ENCODE measurements at regions not wholly inside any gene's neighbourhood (a gene's known extent, or its start where the extent isn't known, plus 50 kb on each side); places are given as distances from the start of the nearest gene placed in this dataset.

- no peaks in the 10 kb centered on the region for H3K36me3 ChIP-seq (ENCODE audit: control insufficient read depth in 2 of 3, insufficient read depth in 3 of 3, low read length in 3 of 3)
- ATAC-seq (no peak), DNase-seq (no peak)
- no peaks in the 10 kb centered on the region for H3K36me3 Mint-ChIP-seq
- no peaks in the 10 kb centered on the region for H3K27me3 ChIP-seq (ENCODE audit: control insufficient read depth in 2 of 2, insufficient read depth in 2 of 2, low read length in 2 of 2)
- H3K9me3 Mint-ChIP-seq, result no peaks in the 10 kb centered on the region
- H3K27me3 Mint-ChIP-seq, result peaks cover 0 to 22% (median 8%) of the 10 kb centered on the region in 5 donors
- H3K27ac Mint-ChIP-seq, result no peak overlapping the region
- ChIA-PET POLR2A (no interaction called here), CTCF (no interaction called here)
- no peak overlapping the region for H3K4me3 Mint-ChIP-seq
- intact Hi-C loops (cut with micrococcal nuclease), result no loop called here
- no peak overlapping the region for H3K4me3 ChIP-seq (ENCODE audit: low read length)
- H3K4me1 Mint-ChIP-seq, result no peaks in the 10 kb centered on the region
- H3K4me1 ChIP-seq (ENCODE audit: control insufficient read depth in 2 of 2, insufficient read depth in 2 of 2, low read length in 2 of 2), result no peaks in the 10 kb centered on the region
- H3K27ac ChIP-seq (ENCODE audit: low read depth, low read length), result no peak overlapping the region
- no peaks in the 10 kb centered on the region for H3K9me3 ChIP-seq (ENCODE audit: control insufficient read depth in 2 of 3, low read length in 3 of 3)
These were observed 64.0 kb upstream of the CHRM3 start for GRCh38 chr1:239322369-239322768.

GRCh38 chr1:239321877-239322276 is 64.5 kb upstream of the CHRM3 start:
- ChIA-PET POLR2A (no interaction called here), CTCF (no interaction called here)
- Mint-ChIP-seq H3K9me3 (no peaks in the 10 kb centered on the region), H3K4me1 (no peaks in the 10 kb centered on the region), H3K36me3 (no peaks in the 10 kb centered on the region), H3K27me3 (peaks cover 0 to 22% (median 8%) of the 10 kb centered on the region in 5 donors), H3K27ac (no peak overlapping the region), H3K4me3 (no peak overlapping the region)
- intact Hi-C loops (cut with micrococcal nuclease), result no loop called here
- no peaks in the 10 kb centered on the region for H3K4me1 ChIP-seq (ENCODE audit: control insufficient read depth in 2 of 2, insufficient read depth in 2 of 2, low read length in 2 of 2)
- H3K27ac ChIP-seq (ENCODE audit: low read depth, low read length), result no peak overlapping the region
- H3K36me3 ChIP-seq (ENCODE audit: control insufficient read depth in 2 of 3, insufficient read depth in 3 of 3, low read length in 3 of 3), result no peaks in the 10 kb centered on the region
- ATAC-seq (no peak), DNase-seq (no peak)
- no peaks in the 10 kb centered on the region for H3K27me3 ChIP-seq (ENCODE audit: control insufficient read depth in 2 of 2, insufficient read depth in 2 of 2, low read length in 2 of 2)
- no peak overlapping the region for H3K4me3 ChIP-seq (ENCODE audit: low read length)
- H3K9me3 ChIP-seq (ENCODE audit: control insufficient read depth in 2 of 3, low read length in 3 of 3), result no peaks in the 10 kb centered on the region

- Mint-ChIP-seq H3K4me1 (no peaks in the 10 kb centered on the region), H3K36me3 (no peaks in the 10 kb centered on the region), H3K27me3 (peaks cover 0 to 23% (median 6%) of the 10 kb centered on the region in 5 donors), H3K27ac (no peak overlapping the region), H3K9me3 (no peaks in the 10 kb centered on the region), H3K4me3 (no peak overlapping the region)
- POLR2A ChIA-PET, result no interaction called here
- Histone ChIP-seq H3K9me3 (ENCODE audit: control insufficient read depth in 2 of 3, low read length in 3 of 3) (no peaks in the 10 kb centered on the region), H3K27me3 (ENCODE audit: control insufficient read depth in 2 of 2, insufficient read depth in 2 of 2, low read length in 2 of 2) (no peaks in the 10 kb centered on the region), H3K27ac (ENCODE audit: low read depth, low read length) (no peak overlapping the region), H3K4me3 (ENCODE audit: low read length) (no peak overlapping the region), H3K36me3 (ENCODE audit: control insufficient read depth in 2 of 3, insufficient read depth in 3 of 3, low read length in 3 of 3) (no peaks in the 10 kb centered on the region), H3K4me1 (ENCODE audit: control insufficient read depth in 2 of 2, insufficient read depth in 2 of 2, low read length in 2 of 2) (no peaks in the 10 kb centered on the region)
- intact Hi-C loops (cut with micrococcal nuclease), result no loop called here
- CTCF ChIA-PET, result no interaction called here
- ATAC-seq (no peak), DNase-seq (no peak)
These were observed 68.4 kb upstream of the CHRM3 start for GRCh38 chr1:239317948-239318347.

- H3K27me3 ChIP-seq (ENCODE audit: control insufficient read depth in 2 of 2, insufficient read depth in 2 of 2, low read length in 2 of 2), result no peaks in the 10 kb centered on the region
- Mint-ChIP-seq H3K27me3 (peaks cover 0 to 15% (median 4%) of the 10 kb centered on the region in 5 donors), H3K9me3 (no peaks in the 10 kb centered on the region), H3K27ac (no peak overlapping the region), H3K36me3 (no peaks in the 10 kb centered on the region), H3K4me3 (no peak overlapping the region), H3K4me1 (no peaks in the 10 kb centered on the region)
- ChIA-PET CTCF (no interaction called here), POLR2A (no interaction called here)
- no peaks in the 10 kb centered on the region for H3K36me3 ChIP-seq (ENCODE audit: control insufficient read depth in 2 of 3, insufficient read depth in 3 of 3, low read length in 3 of 3)
- H3K27ac ChIP-seq (ENCODE audit: low read depth, low read length), result no peak overlapping the region
- no peak for ATAC-seq
- no peak overlapping the region for H3K4me3 ChIP-seq (ENCODE audit: low read length)
- no peak for DNase-seq
- no peaks in the 10 kb centered on the region for H3K4me1 ChIP-seq (ENCODE audit: control insufficient read depth in 2 of 2, insufficient read depth in 2 of 2, low read length in 2 of 2)
- no peaks in the 10 kb centered on the region for H3K9me3 ChIP-seq (ENCODE audit: control insufficient read depth in 2 of 3, low read length in 3 of 3)
- intact Hi-C loops (cut with micrococcal nuclease), result no loop called here
These were observed 70.6 kb upstream of the CHRM3 start for GRCh38 chr1:239315631-239316217.

GRCh38 chr1:239311331-239311730 is 75.0 kb upstream of the CHRM3 start:
- no peaks in the 10 kb centered on the region for H3K27me3 ChIP-seq (ENCODE audit: control insufficient read depth in 2 of 2, insufficient read depth in 2 of 2, low read length in 2 of 2)
- intact Hi-C loops (cut with micrococcal nuclease), result no loop called here
- H3K27me3 Mint-ChIP-seq, result no peaks in the 10 kb centered on the region
- ChIA-PET POLR2A (no interaction called here), CTCF (no interaction called here)
- no peaks in the 10 kb centered on the region for H3K9me3 ChIP-seq (ENCODE audit: control insufficient read depth in 2 of 3, low read length in 3 of 3)
- H3K27ac Mint-ChIP-seq, result no peak overlapping the region
- no peak overlapping the region for H3K4me3 Mint-ChIP-seq
- no peaks in the 10 kb centered on the region for H3K9me3 Mint-ChIP-seq
- H3K4me1 Mint-ChIP-seq, result no peaks in the 10 kb centered on the region
- no peaks in the 10 kb centered on the region for H3K4me1 ChIP-seq (ENCODE audit: control insufficient read depth in 2 of 2, insufficient read depth in 2 of 2, low read length in 2 of 2)
- no peaks in the 10 kb centered on the region for H3K36me3 ChIP-seq (ENCODE audit: control insufficient read depth in 2 of 3, insufficient read depth in 3 of 3, low read length in 3 of 3)
- H3K4me3 ChIP-seq (ENCODE audit: low read length), result no peak overlapping the region
- H3K36me3 Mint-ChIP-seq, result no peaks in the 10 kb centered on the region
- no peak overlapping the region for H3K27ac ChIP-seq (ENCODE audit: low read depth, low read length)
- ATAC-seq (no peak), DNase-seq (no peak)

- H3K27ac Mint-ChIP-seq, result no peak overlapping the region
- no peaks in the 10 kb centered on the region for H3K27me3 ChIP-seq (ENCODE audit: control insufficient read depth in 2 of 2, insufficient read depth in 2 of 2, low read length in 2 of 2)
- CTCF ChIA-PET, result interaction anchor here (1.2 kb wide), 1 partner anchor 589 kb away, joined by 4 read pairs; no protein-coding TSS in a partner anchor
These were observed 77.6 kb upstream of the CHRM3 start for GRCh38 chr1:239308701-239309333.

GRCh38 chr1:239307886-239308285 is 78.5 kb upstream of the CHRM3 start:
- Mint-ChIP-seq H3K9me3 (no peaks in the 10 kb centered on the region), H3K4me1 (no peaks in the 10 kb centered on the region), H3K27me3 (peaks cover 0 to 7% (median 0%) of the 10 kb centered on the region in 5 donors), H3K27ac (no peak overlapping the region), H3K4me3 (no peak overlapping the region), H3K36me3 (no peaks in the 10 kb centered on the region)
- intact Hi-C loops (cut with micrococcal nuclease), result loop anchor here (1.0 to 5.0 kb wide), 3 partner anchors 494 to 669 kb away; no protein-coding TSS in a partner anchor
- POLR2A ChIA-PET, result no interaction called here
- H3K36me3 ChIP-seq (ENCODE audit: control insufficient read depth in 2 of 3, insufficient read depth in 3 of 3, low read length in 3 of 3), result no peaks in the 10 kb centered on the region
- CTCF ChIA-PET, result interaction anchor here (1.2 kb wide), 1 partner anchor 590 kb away, joined by 4 read pairs; no protein-coding TSS in a partner anchor
- H3K27me3 ChIP-seq (ENCODE audit: control insufficient read depth in 2 of 2, insufficient read depth in 2 of 2, low read length in 2 of 2), result no peaks in the 10 kb centered on the region
- DNase-seq (no peak), ATAC-seq (no peak)
- H3K27ac ChIP-seq (ENCODE audit: low read depth, low read length), result no peak overlapping the region
- H3K9me3 ChIP-seq (ENCODE audit: control insufficient read depth in 2 of 3, low read length in 3 of 3), result no peaks in the 10 kb centered on the region
- no peaks in the 10 kb centered on the region for H3K4me1 ChIP-seq (ENCODE audit: control insufficient read depth in 2 of 2, insufficient read depth in 2 of 2, low read length in 2 of 2)
- H3K4me3 ChIP-seq (ENCODE audit: low read length), result no peak overlapping the region

More at GRCh38 chr1:239308701-239309333, 77.6 kb upstream of the CHRM3 start:
- POLR2A ChIA-PET, result no interaction called here
- Mint-ChIP-seq H3K4me3 (no peak overlapping the region), H3K36me3 (no peaks in the 10 kb centered on the region), H3K4me1 (no peaks in the 10 kb centered on the region), H3K27me3 (peaks cover 0 to 7% (median 0%) of the 10 kb centered on the region in 5 donors), H3K9me3 (no peaks in the 10 kb centered on the region)
- H3K36me3 ChIP-seq (ENCODE audit: control insufficient read depth in 2 of 3, insufficient read depth in 3 of 3, low read length in 3 of 3), result no peaks in the 10 kb centered on the region
- no peaks in the 10 kb centered on the region for H3K9me3 ChIP-seq (ENCODE audit: control insufficient read depth in 2 of 3, low read length in 3 of 3)
- ATAC-seq, result peak; percentile 51
- DNase-seq, result peak in 5 of 9 donors; percentile 3 to 19 (median 7)
- no peak overlapping the region for H3K4me3 ChIP-seq (ENCODE audit: low read length)
- H3K27ac ChIP-seq (ENCODE audit: low read depth, low read length), result no peak overlapping the region
- intact Hi-C loops (cut with micrococcal nuclease), result loop anchor here (1.0 to 5.0 kb wide), 3 partner anchors 493 to 668 kb away; no protein-coding TSS in a partner anchor
- H3K4me1 ChIP-seq (ENCODE audit: control insufficient read depth in 2 of 2, insufficient read depth in 2 of 2, low read length in 2 of 2), result no peaks in the 10 kb centered on the region
